GM12878 (cell line): ENCODE measurements at regions not wholly inside any gene's neighbourhood (a gene's known extent, or its start where the extent isn't known, plus 50 kb on each side); places are given as distances from the start of the nearest gene placed in this dataset.

ENCODE experiments used
- ATAC-seq: fragments of 200-7000 bp; cut with Tn5 transposase; 3 replicates; pipeline ENCODE4 v1.9.1; 2020; ENCODE audit warnings: mild to moderate bottlenecking, moderate library complexity
- BruUV-seq: library from RNA; stranded (reverse); fragments of 400-500 nt; replicated peaks from 2 replicates; lab custom pipeline; 2021; lab: Mats Ljungman, UMichigan
- CTCF ChIA-PET: fragments of 300-600 bp; sonication (Branson Sonifier 250); formaldehyde crosslinking; extraction: SDS; loops from one replicate; lab custom pipeline; 2021; ENCODE audit warnings: inconsistent platforms; lab: Yijun Ruan, JAX
- POLR2A ChIA-PET: fragments of 350-600 bp; formaldehyde crosslinking; extraction: SDS; loops from one replicate; lab custom pipeline; 2021; ENCODE audit warnings: inconsistent platforms; lab: Charles Lee
- RAD21 ChIA-PET: fragments of 300-600 bp; sonication (Branson Sonifier 250); formaldehyde crosslinking; loops from one replicate; lab custom pipeline; 2023; ENCODE audit warnings: antibody characterized with exemption; ENCODE audit not compliant: unreplicated experiment; lab: Charles Lee
- SMC1A ChIA-PET: fragments of 300-600 bp; sonication (Branson Sonifier 250); formaldehyde crosslinking; loops from one replicate; lab custom pipeline; 2023; ENCODE audit not compliant: unreplicated experiment, uncharacterized antibody; lab: Charles Lee
- DNase-seq: peaks from one replicate; pipeline ENCODE4 v3.0.0-alpha.2; 2011; ENCODE audit warnings: low read depth, low spot score
- FAIRE-seq: peaks from 3 replicates; lab custom pipeline; 2011; peaks lifted over from hg19 to GRCh38; lab: Jason Lieb, UNC
- H2AFZ ChIP-seq: 2 replicates; pipeline ENCODE4 v1.6.0; 2011; ENCODE audit warnings: low read depth, low read length, control low read depth; ENCODE audit not compliant: control insufficient read depth
- H3K27ac ChIP-seq: 2 replicates; pipeline ENCODE4 v1.5.1; 2011; ENCODE audit warnings: control low read depth; ENCODE audit not compliant: control insufficient read depth, insufficient read depth
- H3K27me3 ChIP-seq, 2 experiments: replicated peaks in 1 of 2; 2 replicates each; pipeline versions ENCODE4 v1.6.0 to v1.6.1; 2011; ENCODE audit warnings: low read length in 1 of 2; ENCODE audit not compliant: control insufficient read depth in 2 of 2, insufficient read depth in 2 of 2
- H3K36me3 ChIP-seq, 2 experiments: 2 replicates each; pipeline ENCODE4 v1.5.1; 2011; ENCODE audit warnings: low read length in 1 of 2; ENCODE audit not compliant: control insufficient read depth in 2 of 2, insufficient read depth in 2 of 2
- H3K4me1 ChIP-seq: 2 replicates; pipeline ENCODE4 v1.6.1; 2011; ENCODE audit warnings: mild to moderate bottlenecking, low read length, moderate library complexity, mixed read lengths; ENCODE audit not compliant: control insufficient read depth, insufficient read depth
- H3K4me2 ChIP-seq: 2 replicates; pipeline ENCODE4 v1.6.0; 2011; ENCODE audit warnings: control low read depth; ENCODE audit not compliant: control insufficient read depth, insufficient read depth
- H3K4me3 ChIP-seq: fragments of 200-600 bp; sonication (generic); 2 replicates; pipeline ENCODE4 v1.5.1; 2016
- H3K79me2 ChIP-seq: 2 replicates; pipeline ENCODE4 v1.6.0; 2011; ENCODE audit warnings: low read length; ENCODE audit not compliant: control insufficient read depth, insufficient read depth
- H3K9ac ChIP-seq: 2 replicates; pipeline ENCODE4 v1.8.0; 2011; ENCODE audit warnings: low read length, control low read depth, mixed read lengths; ENCODE audit not compliant: control insufficient read depth, insufficient read depth
- H3K9me3 ChIP-seq: replicated peaks from 3 replicates; pipeline ENCODE4 v1.5.1; 2011; ENCODE audit warnings: mild to moderate bottlenecking, low read length; ENCODE audit not compliant: control insufficient read depth, insufficient read depth
- H4K20me1 ChIP-seq: 2 replicates; pipeline ENCODE4 v1.6.0; 2011; ENCODE audit not compliant: control insufficient read depth, insufficient read depth
- CHD1 ChIP-seq: IDR thresholded peaks from 2 replicates; pipeline ENCODE4 v1.6.1; 2012; ENCODE audit warnings: low read depth, low read length, improper control_type of control experiment
- DPF2 ChIP-seq: fragments of 450-650 bp; IDR thresholded peaks from 2 replicates; pipeline ENCODE4 v1.6.1; 2017; ENCODE audit warnings: mild to moderate bottlenecking
- FOXM1 ChIP-seq: IDR thresholded peaks from 2 replicates; pipeline ENCODE4 v1.6.1; 2012; ENCODE audit warnings: low read depth, mild to moderate bottlenecking, inconsistent platforms, low read length, moderate library complexity
- JUND ChIP-seq: IDR thresholded peaks from 2 replicates; pipeline ENCODE4 v1.6.1; 2012; ENCODE audit warnings: low read depth, mild to moderate bottlenecking, low read length, improper control_type of control experiment, moderate library complexity
- MEF2B ChIP-seq: fragments of 450-650 bp; IDR thresholded peaks from 2 replicates; pipeline ENCODE4 v1.6.1; 2018; ENCODE audit warnings: mild to moderate bottlenecking, moderate library complexity; ENCODE audit not compliant: partially characterized antibody, poor library complexity, severe bottlenecking
- NR2C2 ChIP-seq: IDR thresholded peaks from 2 replicates; pipeline ENCODE4 v1.6.1; 2011; ENCODE audit warnings: borderline replicate concordance, low read depth; ENCODE audit not compliant: control insufficient read depth, insufficient read length
- WGBS: methylation state at CpG from one replicate; pipeline ENCODE4 v1.1.6; 2016; ENCODE audit warnings: low lambda C conversion rate; ENCODE audit not compliant: insufficient replicate concordance, insufficient coverage; ENCODE audit errors: missing lambda C conversion rate; 5-methylcytosine and 5-hydroxymethylcytosine counted together
- in situ Hi-C: fragments of 300-500 bp; cut with MboI; formaldehyde crosslinking; loops from 9 replicates; pipeline ENCODE4 v1.14.3; 2018; ENCODE audit warnings: mixed read lengths
- intact Hi-C: fragments of 100-400 bp; cut with micrococcal nuclease; formaldehyde crosslinking; loops from one replicate; pipeline ENCODE4 v1.14.2; 2022; ENCODE audit not compliant: unreplicated experiment
- TF ChIP-seq, protein P1 (sequence below): IDR thresholded peaks from 2 replicates; pipeline ENCODE4 v1.6.1; 2012; ENCODE audit warnings: low read depth, low read length, improper control_type of control experiment

DNA sequence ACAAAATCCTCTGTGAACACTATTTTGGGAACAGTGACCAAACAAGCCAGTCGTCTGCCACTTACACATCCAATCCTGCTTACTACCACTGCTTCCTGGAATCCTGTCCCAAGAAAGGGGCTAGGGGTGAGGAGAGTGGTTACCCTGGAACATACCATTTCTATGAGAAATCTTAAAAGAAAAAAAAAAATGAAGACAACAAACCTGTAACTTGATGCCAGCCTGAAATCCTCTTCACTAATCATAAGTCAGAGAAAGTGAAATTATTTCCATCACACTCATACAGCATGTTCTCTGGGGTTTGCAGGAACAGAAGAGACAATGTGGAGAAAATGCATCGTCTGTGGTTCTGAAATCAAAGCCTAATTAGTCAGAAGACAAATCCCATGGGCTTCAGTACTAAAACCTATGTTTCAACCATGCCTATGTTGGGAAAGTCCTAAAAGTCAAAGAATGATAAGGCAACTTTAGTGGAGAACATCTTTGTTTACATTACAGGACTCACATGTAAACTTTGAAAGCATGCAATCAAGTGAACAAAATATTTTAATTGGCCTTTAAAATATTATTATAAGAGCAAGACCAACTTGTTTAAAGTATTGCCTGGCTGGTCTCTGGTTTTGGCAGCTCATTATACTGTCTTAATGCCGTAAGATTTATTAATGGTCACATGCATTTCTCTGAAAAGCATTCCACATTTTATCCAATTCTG, 220.7 kb downstream of the LTN1 start:
- H2AFZ ChIP-seq, result no peak overlapping the region
- CTCF ChIA-PET, result interaction anchor here (1.0 kb wide), 1 partner anchor 12 kb away, joined by 4 read pairs; no protein-coding TSS in a partner anchor
- H3K4me2 ChIP-seq, result no peak overlapping the region
- RAD21 ChIA-PET, result no interaction called here
- ATAC-seq, result peak; percentile 37
- intact Hi-C loops, result no loop called here
- H3K36me3 ChIP-seq, result no peaks in the 10 kb centered on the region
- no TSS peak for BruUV-seq
- TF ChIP-seq JUND (no peak), CHD1 (no peak), DPF2 (no peak)
- TF ChIP-seq, protein P1, sequence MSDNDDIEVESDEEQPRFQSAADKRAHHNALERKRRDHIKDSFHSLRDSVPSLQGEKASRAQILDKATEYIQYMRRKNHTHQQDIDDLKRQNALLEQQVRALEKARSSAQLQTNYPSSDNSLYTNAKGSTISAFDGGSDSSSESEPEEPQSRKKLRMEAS, result no peak
- TF ChIP-seq, all 136 proteins: peak for 0
- H3K27ac ChIP-seq, result no peak overlapping the region
- H4K20me1 ChIP-seq, result no peaks in the 10 kb centered on the region
- WGBS, result 10% methylated on average over 3 of the region's 3 CpGs
- no peak overlapping the region for H3K4me3 ChIP-seq
- H3K79me2 ChIP-seq, result no peaks in the 10 kb centered on the region
- POLR2A ChIA-PET, result interaction anchor here (0.6 kb wide), 1 partner anchor 1272 kb away, joined by 6 read pairs; no protein-coding TSS in a partner anchor
- no peak for DNase-seq
- H3K4me1 ChIP-seq, result no peaks in the 10 kb centered on the region
- in situ Hi-C loops, result no loop called here
- no peaks in the 10 kb centered on the region for H3K9me3 ChIP-seq
- SMC1A ChIA-PET, result no interaction called here
- no peaks in the 10 kb centered on the region for H3K27me3 ChIP-seq
- FAIRE-seq, result no peak
- H3K9ac ChIP-seq, result no peak overlapping the region

DNA sequence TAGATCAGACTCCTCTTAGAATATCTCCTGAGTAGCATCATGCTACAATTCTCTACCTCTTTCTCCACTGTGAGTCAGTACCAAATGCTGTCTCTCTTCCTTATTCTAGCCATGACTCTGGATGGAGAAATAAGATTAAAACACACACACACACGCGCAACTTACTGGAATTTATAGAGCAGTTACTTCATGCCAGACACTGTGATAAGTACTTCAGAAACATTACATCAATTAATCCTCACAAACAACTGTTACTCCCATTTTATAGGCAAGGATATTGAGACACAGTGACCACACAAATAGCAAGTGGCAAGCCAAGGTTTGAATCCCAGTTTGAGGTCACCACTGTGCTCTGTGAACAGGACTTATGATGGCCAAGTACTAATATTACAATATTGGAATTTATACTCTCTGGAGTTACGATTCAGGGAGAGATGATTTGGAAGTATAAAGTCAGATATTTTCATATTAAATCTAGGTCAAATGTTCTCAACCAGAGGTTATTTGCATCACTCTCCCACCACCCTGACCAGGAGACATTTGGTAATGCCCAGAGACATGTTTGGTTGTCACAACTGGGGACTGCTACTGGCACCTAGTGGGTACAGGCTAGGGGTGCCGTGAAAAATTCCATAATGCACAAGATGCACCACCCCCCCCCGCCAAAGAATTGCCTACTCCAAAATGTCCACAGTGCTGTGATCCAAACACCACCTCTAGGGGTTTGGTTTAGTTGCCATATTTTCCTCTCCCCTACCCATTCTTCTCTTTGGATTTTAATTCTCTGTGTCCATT, 221.6 kb downstream of the LTN1 start:
- ATAC-seq (no peak), DNase-seq (no peak), FAIRE-seq (no peak)
- 36% methylated on average over 5 of the region's 5 CpGs for WGBS
- Histone ChIP-seq H3K36me3 (no peaks in the 10 kb centered on the region), H3K27ac (no peak overlapping the region), H3K4me1 (no peaks in the 10 kb centered on the region), H3K79me2 (no peaks in the 10 kb centered on the region), H3K9ac (no peak overlapping the region), H4K20me1 (no peaks in the 10 kb centered on the region), H2AFZ (no peak overlapping the region), H3K4me2 (no peak overlapping the region), H3K9me3 (no peaks in the 10 kb centered on the region), H3K27me3 (no peaks in the 10 kb centered on the region), H3K4me3 (no peak overlapping the region)
- in situ Hi-C loops (no loop called here), intact Hi-C loops (no loop called here)
- ChIA-PET SMC1A (no interaction called here), CTCF (no interaction called here), POLR2A (interaction anchor here (0.6 kb wide), 1 partner anchor 1273 kb away, joined by 6 read pairs; no protein-coding TSS in a partner anchor), RAD21 (no interaction called here)
- no TSS peak for BruUV-seq
- TF ChIP-seq FOXM1 (no peak), NR2C2 (no peak), MEF2B (no peak)
